GM12878 (cell line): ENCODE measurements at regions not wholly inside any gene's neighbourhood (a gene's known extent, or its start where the extent isn't known, plus 50 kb on each side); places are given as distances from the start of the nearest gene placed in this dataset.

Source experiments
- ATAC-seq: fragments of 200-7000 bp; cut with Tn5 transposase; 3 replicates; pipeline ENCODE4 v1.9.1; 2020; ENCODE audit warnings: mild to moderate bottlenecking, moderate library complexity
- BruUV-seq: library from RNA; stranded (reverse); fragments of 400-500 nt; replicated peaks from 2 replicates; lab custom pipeline; 2021; lab: Mats Ljungman, UMichigan
- CTCF ChIA-PET: fragments of 300-600 bp; sonication (Branson Sonifier 250); formaldehyde crosslinking; extraction: SDS; loops from one replicate; lab custom pipeline; 2021; ENCODE audit warnings: inconsistent platforms; lab: Yijun Ruan, JAX
- POLR2A ChIA-PET: fragments of 350-600 bp; formaldehyde crosslinking; extraction: SDS; loops from one replicate; lab custom pipeline; 2021; ENCODE audit warnings: inconsistent platforms; lab: Charles Lee
- RAD21 ChIA-PET: fragments of 300-600 bp; sonication (Branson Sonifier 250); formaldehyde crosslinking; loops from one replicate; lab custom pipeline; 2023; ENCODE audit warnings: antibody characterized with exemption; ENCODE audit not compliant: unreplicated experiment; lab: Charles Lee
- SMC1A ChIA-PET: fragments of 300-600 bp; sonication (Branson Sonifier 250); formaldehyde crosslinking; loops from one replicate; lab custom pipeline; 2023; ENCODE audit not compliant: unreplicated experiment, uncharacterized antibody; lab: Charles Lee
- DNase-seq: peaks from one replicate; pipeline ENCODE4 v3.0.0-alpha.2; 2011; ENCODE audit warnings: low read depth, low spot score
- FAIRE-seq: peaks from 3 replicates; lab custom pipeline; 2011; peaks lifted over from hg19 to GRCh38; lab: Jason Lieb, UNC
- H2AFZ ChIP-seq: 2 replicates; pipeline ENCODE4 v1.6.0; 2011; ENCODE audit warnings: low read depth, low read length, control low read depth; ENCODE audit not compliant: control insufficient read depth
- H3K27ac ChIP-seq: 2 replicates; pipeline ENCODE4 v1.5.1; 2011; ENCODE audit warnings: control low read depth; ENCODE audit not compliant: control insufficient read depth, insufficient read depth
- H3K27me3 ChIP-seq, 2 experiments: replicated peaks in 1 of 2; 2 replicates each; pipeline versions ENCODE4 v1.6.0 to v1.6.1; 2011; ENCODE audit warnings: low read length in 1 of 2; ENCODE audit not compliant: control insufficient read depth in 2 of 2, insufficient read depth in 2 of 2
- H3K36me3 ChIP-seq, 2 experiments: 2 replicates each; pipeline ENCODE4 v1.5.1; 2011; ENCODE audit warnings: low read length in 1 of 2; ENCODE audit not compliant: control insufficient read depth in 2 of 2, insufficient read depth in 2 of 2
- H3K4me1 ChIP-seq: 2 replicates; pipeline ENCODE4 v1.6.1; 2011; ENCODE audit warnings: mild to moderate bottlenecking, low read length, moderate library complexity, mixed read lengths; ENCODE audit not compliant: control insufficient read depth, insufficient read depth
- H3K4me2 ChIP-seq: 2 replicates; pipeline ENCODE4 v1.6.0; 2011; ENCODE audit warnings: control low read depth; ENCODE audit not compliant: control insufficient read depth, insufficient read depth
- H3K4me3 ChIP-seq: fragments of 200-600 bp; sonication (generic); 2 replicates; pipeline ENCODE4 v1.5.1; 2016
- H3K79me2 ChIP-seq: 2 replicates; pipeline ENCODE4 v1.6.0; 2011; ENCODE audit warnings: low read length; ENCODE audit not compliant: control insufficient read depth, insufficient read depth
- H3K9ac ChIP-seq: 2 replicates; pipeline ENCODE4 v1.8.0; 2011; ENCODE audit warnings: low read length, control low read depth, mixed read lengths; ENCODE audit not compliant: control insufficient read depth, insufficient read depth
- H3K9me3 ChIP-seq: replicated peaks from 3 replicates; pipeline ENCODE4 v1.5.1; 2011; ENCODE audit warnings: mild to moderate bottlenecking, low read length; ENCODE audit not compliant: control insufficient read depth, insufficient read depth
- H4K20me1 ChIP-seq: 2 replicates; pipeline ENCODE4 v1.6.0; 2011; ENCODE audit not compliant: control insufficient read depth, insufficient read depth
- JUNB ChIP-seq: IDR thresholded peaks from 2 replicates; pipeline ENCODE4 v1.6.1; 2016; ENCODE audit warnings: antibody characterized with exemption, mild to moderate bottlenecking
- TCF3 ChIP-seq: IDR thresholded peaks from 2 replicates; pipeline ENCODE4 v1.6.1; 2012; ENCODE audit warnings: low read depth, mild to moderate bottlenecking, low read length, borderline replicate concordance; ENCODE audit not compliant: insufficient read depth
- in situ Hi-C: fragments of 300-500 bp; cut with MboI; formaldehyde crosslinking; loops from 9 replicates; pipeline ENCODE4 v1.14.3; 2018; ENCODE audit warnings: mixed read lengths
- intact Hi-C: fragments of 100-400 bp; cut with micrococcal nuclease; formaldehyde crosslinking; loops from one replicate; pipeline ENCODE4 v1.14.2; 2022; ENCODE audit not compliant: unreplicated experiment
- TF ChIP-seq, protein P1 (sequence below): IDR thresholded peaks from 2 replicates; pipeline ENCODE4 v1.6.1; 2011; ENCODE audit warnings: borderline replicate concordance, low read depth, mild to moderate bottlenecking, moderate library complexity, mixed read lengths, low read length; ENCODE audit not compliant: insufficient read depth; ENCODE audit errors: extremely low read length
- TF ChIP-seq, protein P2 (sequence below): fragments of 450-650 bp; formaldehyde crosslinking; IDR thresholded peaks from 2 replicates; pipeline ENCODE4 v1.4.0; 2020; ENCODE audit warnings: mild to moderate bottlenecking, moderate library complexity

DNA sequence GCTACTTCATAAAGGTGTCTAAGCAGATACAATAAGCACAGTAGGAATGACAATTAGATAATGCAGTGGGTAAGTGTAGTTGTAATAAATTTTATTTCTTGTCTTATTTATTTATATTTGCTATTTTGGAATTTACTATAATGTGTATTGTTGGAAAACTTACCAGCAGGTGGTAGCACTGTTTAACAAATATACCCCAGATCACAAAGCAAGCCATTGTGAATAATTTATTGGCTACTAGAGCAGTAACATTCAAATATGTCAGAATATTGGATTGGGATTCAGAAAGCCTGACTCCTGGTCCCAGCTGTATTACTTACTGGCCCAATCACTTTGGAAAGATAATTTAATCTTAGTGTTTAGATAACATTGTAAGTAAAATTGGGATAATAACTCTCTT is 78.0 kb downstream of the ISOC1 start:
- Histone ChIP-seq H3K4me2 (no peak overlapping the region), H4K20me1 (no peaks in the 10 kb centered on the region), H2AFZ (no peak overlapping the region), H3K9me3 (no peaks in the 10 kb centered on the region), H3K9ac (no peak overlapping the region), H3K36me3 (no peaks in the 10 kb centered on the region), H3K27me3 (no peaks in the 10 kb centered on the region), H3K4me1 (no peaks in the 10 kb centered on the region), H3K27ac (no peak overlapping the region), H3K79me2 (no peaks in the 10 kb centered on the region), H3K4me3 (no peak overlapping the region)
- ChIA-PET SMC1A (no interaction called here), CTCF (no interaction called here), RAD21 (no interaction called here), POLR2A (no interaction called here)
- no TSS peak for BruUV-seq
- DNase-seq (no peak), ATAC-seq (no peak), FAIRE-seq (no peak)
- TF ChIP-seq, protein P1, sequence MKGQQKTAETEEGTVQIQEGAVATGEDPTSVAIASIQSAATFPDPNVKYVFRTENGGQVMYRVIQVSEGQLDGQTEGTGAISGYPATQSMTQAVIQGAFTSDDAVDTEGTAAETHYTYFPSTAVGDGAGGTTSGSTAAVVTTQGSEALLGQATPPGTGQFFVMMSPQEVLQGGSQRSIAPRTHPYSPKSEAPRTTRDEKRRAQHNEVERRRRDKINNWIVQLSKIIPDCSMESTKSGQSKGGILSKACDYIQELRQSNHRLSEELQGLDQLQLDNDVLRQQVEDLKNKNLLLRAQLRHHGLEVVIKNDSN: no peak
- TF ChIP-seq TCF3 (no peak), JUNB (no peak)
- TF ChIP-seq, protein P2, sequence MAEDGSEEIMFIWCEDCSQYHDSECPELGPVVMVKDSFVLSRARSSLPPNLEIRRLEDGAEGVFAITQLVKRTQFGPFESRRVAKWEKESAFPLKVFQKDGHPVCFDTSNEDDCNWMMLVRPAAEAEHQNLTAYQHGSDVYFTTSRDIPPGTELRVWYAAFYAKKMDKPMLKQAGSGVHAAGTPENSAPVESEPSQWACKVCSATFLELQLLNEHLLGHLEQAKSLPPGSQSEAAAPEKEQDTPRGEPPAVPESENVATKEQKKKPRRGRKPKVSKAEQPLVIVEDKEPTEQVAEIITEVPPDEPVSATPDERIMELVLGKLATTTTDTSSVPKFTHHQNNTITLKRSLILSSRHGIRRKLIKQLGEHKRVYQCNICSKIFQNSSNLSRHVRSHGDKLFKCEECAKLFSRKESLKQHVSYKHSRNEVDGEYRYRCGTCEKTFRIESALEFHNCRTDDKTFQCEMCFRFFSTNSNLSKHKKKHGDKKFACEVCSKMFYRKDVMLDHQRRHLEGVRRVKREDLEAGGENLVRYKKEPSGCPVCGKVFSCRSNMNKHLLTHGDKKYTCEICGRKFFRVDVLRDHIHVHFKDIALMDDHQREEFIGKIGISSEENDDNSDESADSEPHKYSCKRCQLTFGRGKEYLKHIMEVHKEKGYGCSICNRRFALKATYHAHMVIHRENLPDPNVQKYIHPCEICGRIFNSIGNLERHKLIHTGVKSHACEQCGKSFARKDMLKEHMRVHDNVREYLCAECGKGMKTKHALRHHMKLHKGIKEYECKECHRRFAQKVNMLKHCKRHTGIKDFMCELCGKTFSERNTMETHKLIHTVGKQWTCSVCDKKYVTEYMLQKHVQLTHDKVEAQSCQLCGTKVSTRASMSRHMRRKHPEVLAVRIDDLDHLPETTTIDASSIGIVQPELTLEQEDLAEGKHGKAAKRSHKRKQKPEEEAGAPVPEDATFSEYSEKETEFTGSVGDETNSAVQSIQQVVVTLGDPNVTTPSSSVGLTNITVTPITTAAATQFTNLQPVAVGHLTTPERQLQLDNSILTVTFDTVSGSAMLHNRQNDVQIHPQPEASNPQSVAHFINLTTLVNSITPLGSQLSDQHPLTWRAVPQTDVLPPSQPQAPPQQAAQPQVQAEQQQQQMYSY (CRISPR knock-in tag): no peak
- in situ Hi-C loops: no loop called here
- intact Hi-C loops: loop anchor here (5.0 kb wide), 1 partner anchor 595 kb away; no protein-coding TSS in a partner anchor
